Testis (tissue), 2 donors: ENCODE measurements at regions not wholly inside any gene's neighbourhood (a gene's known extent, or its start where the extent isn't known, plus 50 kb on each side); places are given as distances from the start of the nearest gene placed in this dataset.
"Not testable (repeated sequence)": the region's sequence is repeated elsewhere in the genome, so short reads cannot be mapped to it uniquely, and the experiment has no call there.

Experiments
- DNase-seq: peaks from one replicate; pipeline ENCODE4 v3.0.0-alpha.2; 2019
- H3K27ac ChIP-seq, 2 donors: fragments of 200-600 bp; sonication (generic); one replicate each; pipeline ENCODE4 v1.5.1; 2019
- H3K27me3 ChIP-seq: fragments of 200-600 bp; sonication (generic); one replicate; pipeline ENCODE4 v1.5.1; 2019
- H3K36me3 ChIP-seq: fragments of 200-600 bp; sonication (generic); one replicate; pipeline ENCODE4 v1.5.1; 2017; ENCODE audit warnings: low read depth; ENCODE audit errors: missing control alignments
- H3K4me1 ChIP-seq: fragments of 200-600 bp; sonication (generic); one replicate; pipeline ENCODE4 v1.5.1; 2019
- H3K4me3 ChIP-seq, 2 donors: fragments of 200-600 bp; sonication (generic); one replicate each; pipeline ENCODE4 v1.5.1; 2017 to 2019
- H3K9me3 ChIP-seq: fragments of 200-600 bp; sonication (generic); one replicate; pipeline ENCODE4 v1.5.1; 2017
- POLR2A ChIP-seq: fragments of 450-650 bp; IDR thresholded peaks from one replicate; pipeline ENCODE4 v1.6.1; 2017; ENCODE audit warnings: antibody characterized with exemption, mild to moderate bottlenecking, moderate library complexity
- WGBS, 2 donors: methylation state at CpG; one replicate each; pipeline ENCODE4 v1.1.5; 2018; 5-methylcytosine and 5-hydroxymethylcytosine counted together
- intact Hi-C: fragments of 100-400 bp; cut with DNase I; formaldehyde crosslinking; loops from one replicate; pipeline ENCODE4 v1.15.1; 2023; ENCODE audit warnings: low total_unique reads
- TF ChIP-seq, protein P1 (sequence below), 3 experiments: fragments of 450-650 bp in 2 of 3; fragments of 200-600 bp in 1 of 3; sonication (generic) in 1 of 3; IDR thresholded peaks; one replicate each; pipeline ENCODE4 v1.5.1; 2016 to 2019; ENCODE audit warnings: antibody characterized with exemption in 3 of 3, mild to moderate bottlenecking in 2 of 3, moderate library complexity in 1 of 3

- Histone ChIP-seq H3K4me1 (peaks cover 9% of the 10 kb centered on the region), H3K27ac (no peak overlapping the region), H3K36me3 (no peaks in the 10 kb centered on the region), H3K4me3 (no peak overlapping the region), H3K9me3 (no peaks in the 10 kb centered on the region), H3K27me3 (no peaks in the 10 kb centered on the region)
- DNase-seq = no peak
- WGBS, 2 donors = 94 to 100% methylated on average over 2 of the region's 2 CpGs
- TF ChIP-seq, protein P1, sequence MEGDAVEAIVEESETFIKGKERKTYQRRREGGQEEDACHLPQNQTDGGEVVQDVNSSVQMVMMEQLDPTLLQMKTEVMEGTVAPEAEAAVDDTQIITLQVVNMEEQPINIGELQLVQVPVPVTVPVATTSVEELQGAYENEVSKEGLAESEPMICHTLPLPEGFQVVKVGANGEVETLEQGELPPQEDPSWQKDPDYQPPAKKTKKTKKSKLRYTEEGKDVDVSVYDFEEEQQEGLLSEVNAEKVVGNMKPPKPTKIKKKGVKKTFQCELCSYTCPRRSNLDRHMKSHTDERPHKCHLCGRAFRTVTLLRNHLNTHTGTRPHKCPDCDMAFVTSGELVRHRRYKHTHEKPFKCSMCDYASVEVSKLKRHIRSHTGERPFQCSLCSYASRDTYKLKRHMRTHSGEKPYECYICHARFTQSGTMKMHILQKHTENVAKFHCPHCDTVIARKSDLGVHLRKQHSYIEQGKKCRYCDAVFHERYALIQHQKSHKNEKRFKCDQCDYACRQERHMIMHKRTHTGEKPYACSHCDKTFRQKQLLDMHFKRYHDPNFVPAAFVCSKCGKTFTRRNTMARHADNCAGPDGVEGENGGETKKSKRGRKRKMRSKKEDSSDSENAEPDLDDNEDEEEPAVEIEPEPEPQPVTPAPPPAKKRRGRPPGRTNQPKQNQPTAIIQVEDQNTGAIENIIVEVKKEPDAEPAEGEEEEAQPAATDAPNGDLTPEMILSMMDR (IDR thresholded peaks at IDR 0.05) = no peak
- no peak for TF ChIP-seq POLR2A
- intact Hi-C loops = no loop called here
Measured at GRCh38 chr5:82717738-82718137, 359.5 kb downstream of the TMEM167A start.

GRCh38 chr5:82714732-82715131 lies 362.5 kb downstream of the TMEM167A start:
- DNase-seq, H3K9me3 ChIP-seq, H3K36me3 ChIP-seq, H3K27me3 ChIP-seq, H3K4me1 ChIP-seq, H3K4me3 ChIP-seq, H3K27ac ChIP-seq, intact Hi-C loops: not testable (repeated sequence)
- 76 to 81% methylated on average over 4 to 19 of the region's 21 CpGs for WGBS, 2 donors

DNA sequence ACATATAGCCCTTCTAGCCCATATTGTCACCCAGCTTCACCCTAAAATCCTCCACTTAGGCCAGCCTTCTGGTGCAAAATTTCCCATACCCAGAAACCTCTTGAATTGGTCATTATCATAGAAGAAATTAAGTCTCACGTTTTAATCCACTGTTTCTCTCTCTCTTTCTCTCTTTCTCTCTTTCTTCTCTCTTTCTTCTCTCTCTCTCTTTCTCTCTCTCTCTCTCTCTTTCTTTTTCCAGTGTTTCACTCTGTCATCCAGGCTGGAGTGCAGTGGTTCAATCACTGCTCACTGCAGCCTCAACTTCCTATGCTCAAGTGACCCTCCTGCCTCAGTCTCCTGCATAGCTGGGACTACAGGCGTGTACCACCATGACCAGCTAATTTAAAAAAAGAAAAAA lies 363.4 kb downstream of the TMEM167A start:
- Histone ChIP-seq H3K27me3 (no peaks in the 10 kb centered on the region), H3K4me3 (no peak overlapping the region), H3K36me3 (no peaks in the 10 kb centered on the region), H3K9me3 (no peaks in the 10 kb centered on the region), H3K4me1 (no peaks in the 10 kb centered on the region), H3K27ac (no peak overlapping the region)
- 91 to 92% methylated on average over 2 of the region's 2 CpGs for WGBS, 2 donors
- TF ChIP-seq, protein P1 (IDR thresholded peaks at IDR 0.05) = no peak
- no peak for TF ChIP-seq POLR2A
- no peak for DNase-seq
- intact Hi-C loops = no loop called here

- intact Hi-C loops = no loop called here
- Histone ChIP-seq H3K4me3 (no peak overlapping the region), H3K9me3 (no peaks in the 10 kb centered on the region), H3K36me3 (no peaks in the 10 kb centered on the region), H3K4me1 (peaks cover 3% of the 10 kb centered on the region), H3K27ac (no peak overlapping the region), H3K27me3 (no peaks in the 10 kb centered on the region)
- 0 to 48% methylated on average over 1 of the region's 1 CpG for WGBS, 2 donors
- DNase-seq = no peak
- TF ChIP-seq, protein P1 (IDR thresholded peaks at IDR 0.05) = no peak
- no peak for TF ChIP-seq POLR2A
Measured at GRCh38 chr5:82707741-82708140, 369.5 kb downstream of the TMEM167A start.

GRCh38 chr5:82704381-82704780 lies 372.8 kb downstream of the TMEM167A start:
- intact Hi-C loops = no loop called here
- 81 to 86% methylated on average over 2 of the region's 2 CpGs for WGBS, 2 donors
- no peaks in the 10 kb centered on the region for H3K27me3 ChIP-seq
- no peak for TF ChIP-seq POLR2A
- TF ChIP-seq, protein P1 (IDR thresholded peaks at IDR 0.05) = no peak
- no peak overlapping the region for H3K4me3 ChIP-seq
- H3K4me1 ChIP-seq = peaks cover 3% of the 10 kb centered on the region
- no peak for DNase-seq
- no peaks in the 10 kb centered on the region for H3K9me3 ChIP-seq
- H3K36me3 ChIP-seq = no peaks in the 10 kb centered on the region
- no peak overlapping the region for H3K27ac ChIP-seq
